HG02852 (cell line): ENCODE measurements at regions not wholly inside any gene's neighbourhood (a gene's known extent, or its start where the extent isn't known, plus 50 kb on each side); places are given as distances from the start of the nearest gene placed in this dataset.
"Not testable (repeated sequence)": the region's sequence is repeated elsewhere in the genome, so short reads cannot be mapped to it uniquely, and the experiment has no call there.

Source experiments
- ATAC-seq: cut with Tn5 transposase; IDR thresholded peaks from one replicate; pipeline ENCODE4 v1.9.1; 2021; ENCODE audit warnings: mild to moderate bottlenecking, moderate library complexity; ENCODE audit not compliant: unreplicated experiment

DNA sequence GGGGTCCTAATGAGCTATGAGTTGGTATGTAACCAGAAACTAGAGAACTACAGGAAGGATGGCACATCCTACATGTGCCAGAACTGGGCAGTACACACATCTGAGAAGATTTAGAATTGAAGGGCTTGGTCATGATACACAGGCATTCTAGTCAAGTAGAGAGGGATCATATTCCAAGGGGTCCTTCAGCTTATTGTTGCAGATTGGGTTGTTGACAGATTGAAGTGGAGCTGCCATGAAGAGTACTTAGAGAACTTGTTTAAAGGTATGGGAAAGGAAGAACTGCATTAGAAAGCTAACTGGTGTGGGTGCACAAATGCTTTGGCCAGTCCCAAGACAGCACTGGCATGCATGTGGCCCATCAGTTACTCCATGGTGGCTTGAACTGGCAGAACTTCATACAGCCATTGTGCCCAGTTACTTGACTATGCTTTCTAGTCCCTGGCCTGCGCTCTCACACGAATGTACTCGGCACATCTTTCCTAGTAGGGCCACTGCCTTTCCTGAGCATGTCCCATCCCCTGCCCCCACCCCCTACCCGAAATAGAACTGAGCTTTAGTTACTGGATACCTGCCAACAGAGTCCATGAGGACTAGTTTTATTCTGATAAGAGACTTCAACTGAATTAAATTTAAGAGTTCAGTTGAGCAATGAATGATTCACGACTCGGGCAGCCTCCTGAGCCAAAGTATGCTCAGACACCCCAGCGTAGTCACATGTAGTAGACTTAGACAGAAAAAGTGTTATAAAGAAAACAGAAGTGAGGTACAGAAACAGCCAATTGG is 64.0 kb downstream of the CCNG2 start:
- ATAC-seq: no peak

DNA sequence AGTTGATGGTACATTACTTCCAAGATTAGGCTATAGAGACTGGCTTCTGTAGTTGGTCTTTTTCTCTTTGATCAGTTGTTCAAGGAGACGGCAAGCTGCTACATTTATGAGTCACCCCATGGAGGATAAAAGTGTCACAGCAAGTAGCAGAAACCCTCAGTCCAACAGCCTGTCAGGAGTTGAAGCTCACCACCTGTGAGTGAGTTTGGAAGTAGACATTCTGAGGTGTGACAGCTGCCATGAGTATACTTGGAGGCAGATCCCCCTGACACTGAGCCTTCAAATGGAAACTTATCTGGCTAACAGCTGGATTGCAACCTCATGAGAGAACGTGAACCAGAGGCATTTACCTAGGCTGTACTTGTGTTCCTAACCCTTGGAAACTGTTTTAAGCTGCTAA is 68.0 kb downstream of the CCNG2 start:
- ATAC-seq: no peak

DNA sequence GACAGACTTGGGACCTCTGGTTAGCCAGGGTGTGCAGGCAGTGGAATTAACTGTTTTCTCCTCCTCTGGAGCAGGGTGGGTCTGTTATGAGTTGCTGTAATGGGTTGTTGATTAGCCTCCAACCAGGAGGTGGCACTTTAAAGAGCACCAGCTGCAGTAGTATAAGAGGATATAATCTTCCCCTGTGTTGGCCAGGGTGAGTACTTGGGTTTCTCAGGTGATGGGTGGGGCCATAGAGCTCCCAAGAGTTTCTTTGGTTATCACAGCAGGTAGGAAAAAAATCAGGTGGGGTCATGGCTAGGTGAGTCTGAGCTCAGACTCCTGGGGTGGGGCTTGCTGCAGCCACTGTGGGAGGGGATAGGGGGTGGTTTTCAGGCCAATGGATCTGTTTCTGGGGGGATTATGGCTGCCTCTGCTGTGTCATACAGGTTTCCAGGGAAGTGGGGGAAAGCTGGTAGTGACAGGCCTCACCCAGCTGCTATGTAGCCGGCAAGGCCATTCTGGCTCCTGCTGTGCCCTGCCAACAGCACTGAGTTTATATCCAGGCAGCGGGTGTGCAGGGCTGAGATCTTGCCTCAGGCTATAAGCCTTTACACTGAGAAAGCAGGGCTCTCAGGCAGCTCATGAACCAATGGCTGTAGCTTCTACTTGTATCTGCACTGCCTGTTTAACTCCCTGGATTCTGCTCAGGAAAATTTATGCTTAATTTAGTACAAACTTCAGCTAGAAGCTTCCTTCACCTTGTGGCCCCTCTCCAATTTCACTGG is 70.1 kb downstream of the CCNG2 start:
- ATAC-seq: no peak

DNA sequence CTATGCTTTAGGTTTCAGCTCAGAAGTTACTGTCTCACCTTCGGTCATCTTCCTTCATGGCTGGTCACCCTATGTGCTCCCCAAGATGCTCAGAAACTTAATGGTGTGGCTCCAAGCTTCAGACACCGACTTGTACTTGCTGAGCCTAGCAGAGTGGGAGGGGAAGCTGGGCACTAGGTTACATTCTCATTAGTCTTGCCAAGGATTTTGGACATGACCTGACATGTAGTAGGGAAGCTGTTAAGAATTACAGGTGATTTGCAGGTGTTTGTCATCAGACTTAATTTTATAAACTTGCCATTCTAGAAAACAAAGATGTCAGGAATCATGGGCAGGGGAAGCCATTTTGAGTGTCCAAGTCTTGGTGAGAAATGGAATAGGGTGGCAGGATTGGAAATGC is 72.4 kb downstream of the CCNG2 start:
- ATAC-seq: no peak

DNA sequence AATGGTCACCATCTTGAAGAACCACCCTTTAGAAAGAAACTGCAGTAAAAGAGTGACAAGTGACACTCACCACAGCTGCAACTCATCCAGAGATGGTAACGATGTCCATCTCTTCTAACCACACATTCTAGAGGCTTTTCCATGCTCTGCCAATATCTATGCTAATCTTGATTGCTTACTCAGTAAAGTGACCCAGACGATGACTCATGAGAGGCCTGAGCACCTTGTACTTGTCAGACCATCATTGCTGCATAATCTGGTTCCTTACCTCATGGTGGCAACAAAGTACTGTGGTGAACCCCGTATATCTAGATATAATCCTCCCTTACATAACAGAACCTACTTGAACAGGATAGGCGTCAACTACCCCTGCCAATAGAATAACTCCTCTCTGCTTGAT is 75.6 kb downstream of the CCNG2 start:
- ATAC-seq: no peak

DNA sequence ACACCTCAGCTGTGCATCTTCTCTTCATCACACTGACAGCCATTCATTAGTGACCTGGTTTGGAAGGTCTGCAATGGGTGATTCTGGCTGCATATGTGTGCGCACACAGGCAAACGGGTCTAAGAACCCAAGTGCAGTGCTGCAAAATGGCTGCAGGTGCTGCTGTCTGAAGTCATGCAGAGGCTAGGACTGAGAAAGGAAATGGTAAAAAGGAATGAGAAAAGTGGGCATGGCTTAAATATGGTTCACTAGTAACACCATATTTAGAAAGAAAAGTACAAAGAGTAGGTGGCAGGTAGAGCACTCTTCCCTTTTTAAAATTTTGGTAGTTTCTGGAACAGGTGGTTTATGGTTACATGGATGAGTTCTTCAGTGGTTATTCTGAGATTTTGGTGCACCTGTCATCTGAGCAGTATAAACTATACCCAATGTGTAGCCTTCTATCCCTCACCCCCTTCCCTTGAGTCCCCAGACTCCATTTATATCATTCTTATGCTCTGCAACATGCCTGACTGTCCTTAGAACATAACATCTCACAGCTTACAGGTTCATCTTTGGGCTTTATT is 78.4 kb downstream of the CCNG2 start:
- ATAC-seq: peak; percentile 80

DNA sequence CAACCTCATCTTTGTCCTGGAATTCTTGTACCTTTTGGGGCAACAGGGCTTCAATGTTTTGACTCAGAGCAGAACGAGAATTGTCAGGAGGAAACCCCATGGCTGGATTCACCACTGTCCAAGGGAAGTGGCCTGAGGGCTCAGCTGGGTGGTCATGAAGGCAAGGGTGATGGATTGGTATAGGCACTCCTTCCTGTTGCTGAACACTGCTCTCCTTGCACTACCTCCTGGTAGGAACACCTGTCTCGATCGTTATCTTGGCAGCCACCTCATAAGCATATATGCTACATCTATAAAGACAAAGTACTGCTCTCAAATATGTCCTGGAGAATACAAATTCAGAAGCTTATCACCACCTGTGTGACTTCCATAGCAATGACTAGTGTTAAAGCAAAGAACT is 79.8 kb downstream of the CCNG2 start:
- no peak for ATAC-seq

DNA sequence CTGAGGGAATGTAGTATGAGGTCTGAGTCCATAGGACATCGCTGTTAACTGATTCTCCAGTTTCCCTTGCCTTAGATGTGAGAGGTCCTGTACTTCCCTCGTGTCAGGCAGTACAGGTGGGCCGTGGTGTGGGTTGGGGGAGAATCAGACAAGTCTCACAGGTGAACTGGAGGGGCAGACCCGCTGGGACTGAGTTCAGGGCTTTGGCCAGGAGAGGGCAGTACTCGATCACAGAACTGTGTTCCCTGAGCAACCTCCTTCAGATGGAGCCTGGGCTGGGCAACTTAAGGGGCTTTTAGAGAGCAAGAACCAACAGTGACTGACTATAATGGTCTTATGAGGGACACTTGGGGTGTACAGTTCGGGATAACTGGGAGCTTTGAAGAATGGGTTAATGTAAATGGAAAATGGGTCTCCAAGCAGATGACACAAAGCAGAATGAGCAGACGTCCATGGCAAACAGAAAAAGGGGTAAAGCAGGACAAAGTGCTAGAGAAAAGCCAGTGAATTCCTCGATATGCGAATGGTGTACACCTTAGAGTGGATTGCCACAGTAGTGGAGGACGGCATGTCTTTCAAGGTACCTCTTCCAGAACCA is 83.6 kb downstream of the CCNG2 start:
- peak; percentile 89 for ATAC-seq

DNA sequence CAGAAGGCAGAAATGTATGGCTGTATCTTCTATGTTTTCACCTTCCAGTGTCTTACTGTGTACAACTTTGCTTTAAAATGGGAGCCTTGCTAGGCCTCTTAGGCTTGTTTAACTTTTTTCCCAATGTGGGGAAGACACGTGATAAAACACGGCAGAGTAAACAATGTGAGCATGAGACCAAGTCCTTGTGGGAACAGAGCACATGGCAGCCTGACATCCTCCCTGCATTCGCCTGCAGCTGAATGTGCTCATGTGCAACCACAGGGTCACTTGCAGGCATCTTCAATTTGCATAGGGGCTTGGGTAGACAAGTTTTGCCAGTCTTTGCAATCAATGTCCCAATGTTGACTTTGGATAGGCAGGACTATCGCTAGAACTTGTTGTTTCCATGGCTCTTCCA is 91.8 kb downstream of the CCNG2 start:
- no peak for ATAC-seq

DNA sequence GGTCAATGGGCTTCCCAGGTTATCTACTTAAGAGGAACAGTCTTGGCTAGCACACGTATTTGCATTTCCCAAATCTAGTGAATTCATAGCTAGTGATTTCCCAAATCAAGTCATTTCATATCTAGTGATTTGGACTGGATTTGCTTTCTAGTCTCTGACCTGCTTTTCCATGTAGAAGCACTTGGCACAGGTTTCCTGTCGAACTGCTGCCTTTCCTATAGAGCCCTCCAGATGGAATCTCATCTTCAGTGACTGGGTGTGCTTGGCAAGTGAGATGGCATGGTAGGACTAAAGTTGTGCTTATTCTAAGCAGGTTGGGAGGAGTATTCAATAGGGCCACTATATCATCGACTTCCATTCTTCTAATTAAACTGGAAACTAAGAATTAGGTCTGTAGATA is 94.7 kb downstream of the CCNG2 start:
- no peak for ATAC-seq

DNA sequence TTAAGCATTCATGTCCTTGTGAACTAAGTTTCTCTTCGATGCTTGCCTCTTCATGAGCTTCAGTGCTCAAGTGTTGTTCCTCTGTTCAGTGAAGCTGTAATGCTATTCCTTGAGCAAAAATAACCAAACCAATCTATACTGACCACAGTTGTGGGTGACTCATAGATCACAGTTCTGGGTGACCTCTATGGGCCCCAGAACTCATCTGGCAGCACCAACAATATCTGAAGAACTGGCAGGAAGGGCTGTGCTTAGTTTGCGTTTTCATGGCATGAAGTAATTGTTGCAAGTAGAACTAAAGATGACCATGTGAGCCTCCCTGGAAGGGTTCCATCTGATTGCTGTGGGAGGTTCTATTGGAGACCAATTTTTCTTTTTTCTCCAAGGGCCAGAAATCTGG is 106.2 kb downstream of the CCNG2 start:
- no peak for ATAC-seq

DNA sequence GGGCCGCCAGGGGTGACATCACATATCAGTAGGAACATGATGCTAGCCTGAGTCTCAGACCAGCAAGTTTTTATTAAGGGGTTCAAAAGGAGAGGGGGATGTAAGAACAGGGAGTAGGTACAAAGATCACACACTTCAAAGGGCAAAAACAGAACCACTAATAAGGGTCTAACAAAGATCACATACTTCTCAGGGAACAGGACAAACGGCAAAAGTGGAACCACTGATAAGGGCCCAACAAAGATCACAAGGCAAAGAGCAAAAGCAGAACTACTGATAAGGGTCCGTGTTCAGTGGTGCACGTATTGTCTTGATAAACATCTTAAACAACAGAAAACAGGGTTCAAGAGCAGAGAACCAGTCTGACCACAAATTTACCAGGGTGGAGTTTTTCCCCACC is 107.0 kb downstream of the CCNG2 start:
- ATAC-seq: not testable (repeated sequence)

DNA sequence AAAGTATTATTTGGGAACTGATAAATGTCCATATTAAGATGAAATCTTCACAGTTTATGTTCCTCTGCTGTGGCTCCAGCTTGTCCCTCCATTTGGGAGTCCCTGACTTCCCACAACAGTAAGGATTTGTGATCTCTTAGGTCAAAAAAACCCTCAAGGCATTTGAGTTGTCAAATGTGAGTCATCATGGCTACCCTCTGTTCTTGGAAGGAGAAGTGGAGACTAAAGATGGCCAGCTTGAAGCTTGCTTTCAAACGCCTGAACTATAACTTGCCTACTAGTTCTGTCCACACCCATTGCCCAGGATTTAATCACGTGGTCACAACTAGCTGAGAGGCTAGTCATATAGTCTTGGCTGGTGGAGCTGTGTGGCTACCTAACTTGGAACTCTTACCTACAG is 107.8 kb downstream of the CCNG2 start:
- ATAC-seq: no peak

DNA sequence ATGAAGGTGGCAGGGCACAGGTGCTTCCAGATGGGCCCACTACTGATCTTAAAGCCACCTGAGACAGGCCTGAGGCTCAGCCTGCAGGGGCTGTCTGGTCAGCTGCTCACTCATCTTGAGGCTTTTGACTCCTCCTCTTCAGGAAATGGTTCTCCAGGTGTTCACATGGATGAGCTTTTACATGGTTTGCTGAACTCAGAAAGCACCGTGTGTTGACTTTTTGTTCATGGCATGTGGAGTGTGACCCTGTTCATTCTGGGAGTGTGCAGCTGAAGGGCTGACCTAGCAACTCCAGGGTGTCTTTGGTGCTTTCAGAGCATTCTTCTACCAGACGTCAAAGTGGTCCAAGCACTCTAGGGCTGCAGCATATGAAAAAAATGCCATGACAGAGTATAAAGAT is 111.1 kb downstream of the CCNG2 start:
- no peak for ATAC-seq

DNA sequence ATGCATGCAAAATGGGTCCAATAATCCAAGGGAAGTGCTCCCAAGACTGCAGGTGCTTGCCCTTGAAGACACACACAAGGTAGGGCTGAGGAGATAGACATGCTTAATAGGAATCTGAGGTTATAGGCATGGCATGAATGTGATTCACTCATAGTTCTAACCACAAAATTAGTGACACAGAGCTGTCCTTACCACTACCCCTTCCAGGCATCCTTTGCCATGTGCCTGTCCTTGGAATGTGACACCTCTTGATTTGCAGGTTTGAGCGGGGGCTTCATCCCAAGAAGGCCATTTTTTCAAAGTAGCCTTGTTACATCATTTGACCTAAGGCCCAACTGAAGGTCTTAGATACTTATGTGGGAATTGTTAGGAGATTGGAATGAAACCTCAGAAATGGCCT is 112.5 kb downstream of the CCNG2 start:
- ATAC-seq: no peak

DNA sequence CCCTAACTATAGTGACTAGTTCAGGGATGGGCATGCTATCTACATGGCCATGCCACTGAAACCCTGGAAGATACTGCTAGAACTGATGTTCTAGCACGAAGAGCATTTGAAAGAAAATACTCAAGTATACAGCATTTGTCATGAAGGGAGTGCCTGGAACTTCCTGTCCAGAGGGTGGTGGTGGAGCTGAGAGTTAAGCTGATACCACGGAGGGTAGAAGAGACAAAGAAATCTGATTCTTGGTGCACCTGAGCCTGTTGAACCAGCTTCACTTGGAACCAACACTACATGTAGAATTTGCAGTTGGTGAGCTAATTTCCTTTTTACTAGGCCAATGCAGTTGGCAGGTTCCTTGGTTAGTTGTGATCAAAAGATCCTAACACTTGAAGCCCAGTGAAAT is 116.4 kb downstream of the CCNG2 start:
- no peak for ATAC-seq

DNA sequence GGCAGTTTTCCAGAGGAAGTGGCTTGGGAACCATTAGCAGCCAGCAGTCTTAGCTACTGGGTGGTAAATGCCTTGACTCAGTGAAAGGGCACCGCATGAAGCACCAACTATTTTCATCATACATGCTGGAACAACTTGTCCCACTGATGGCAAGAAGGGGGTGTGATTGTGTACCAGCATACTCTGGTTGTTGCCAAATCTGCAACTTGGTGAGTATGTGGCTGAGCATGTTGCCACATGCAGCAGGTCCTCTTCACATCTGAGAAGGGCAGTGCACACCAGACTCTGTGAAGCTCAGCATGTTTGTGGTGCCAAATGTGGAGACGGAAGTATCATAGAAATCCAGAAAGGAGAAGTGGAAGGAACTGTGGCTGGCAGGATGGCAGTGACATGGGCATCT is 122.1 kb downstream of the CCNG2 start:
- not testable (repeated sequence) for ATAC-seq

DNA sequence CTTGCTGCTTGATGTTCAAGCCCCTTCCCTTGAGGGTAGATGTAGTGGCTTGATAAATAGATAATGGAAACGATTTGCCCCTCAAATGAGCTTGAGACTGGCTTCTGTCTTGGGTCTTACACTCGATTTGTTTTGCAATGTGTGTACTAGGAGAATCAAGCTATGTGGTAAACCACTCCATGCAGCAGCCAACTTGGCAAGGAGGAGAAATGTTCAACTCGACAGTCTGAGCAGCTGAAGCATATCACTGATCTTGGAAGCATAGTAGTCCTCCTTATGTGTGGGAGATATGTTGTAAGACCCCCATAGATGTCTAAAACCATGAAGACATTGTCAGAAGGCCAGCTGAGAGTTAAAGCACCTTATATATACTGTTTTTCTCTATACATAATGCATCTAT is 125.3 kb downstream of the CCNG2 start:
- no peak for ATAC-seq

DNA sequence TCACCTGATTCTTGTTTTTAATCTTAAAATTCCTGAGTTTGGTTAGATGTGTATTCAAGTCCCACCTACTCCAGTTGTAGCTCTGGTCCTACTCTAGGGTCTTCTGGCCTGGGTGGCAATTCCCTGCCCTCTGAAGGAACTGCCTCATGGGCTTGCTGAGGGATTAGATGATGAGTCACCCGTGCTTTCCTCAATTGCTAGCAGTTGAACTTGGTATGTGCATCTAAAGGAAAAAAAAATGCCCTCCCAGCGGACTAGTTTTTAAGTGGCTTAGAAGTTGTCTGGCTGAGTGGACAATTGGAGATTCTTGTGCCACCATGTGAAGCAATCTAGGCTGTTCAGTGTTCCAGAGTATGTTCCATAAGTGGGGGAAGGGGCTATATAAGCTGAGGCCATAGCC is 127.0 kb downstream of the CCNG2 start:
- no peak for ATAC-seq

DNA sequence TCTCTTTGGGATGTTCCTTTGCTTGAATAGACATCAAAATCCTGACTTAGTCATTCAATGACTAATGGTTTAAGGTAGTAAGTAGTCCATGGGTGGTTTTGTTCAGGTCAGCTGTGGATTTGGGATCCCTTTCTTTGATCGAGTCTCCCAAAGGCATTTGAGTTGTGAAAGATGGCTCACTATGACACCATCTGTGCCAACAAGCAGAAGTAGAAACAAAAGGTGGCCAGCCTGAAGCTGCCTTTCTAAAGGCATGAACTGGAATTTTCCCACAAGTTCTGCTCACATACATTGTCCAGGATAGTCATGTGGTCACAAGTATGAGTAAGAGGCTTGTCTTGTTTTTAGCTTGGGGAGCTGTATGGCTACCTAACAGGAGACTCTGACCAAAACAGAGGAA is 129.9 kb downstream of the CCNG2 start:
- no peak for ATAC-seq

DNA sequence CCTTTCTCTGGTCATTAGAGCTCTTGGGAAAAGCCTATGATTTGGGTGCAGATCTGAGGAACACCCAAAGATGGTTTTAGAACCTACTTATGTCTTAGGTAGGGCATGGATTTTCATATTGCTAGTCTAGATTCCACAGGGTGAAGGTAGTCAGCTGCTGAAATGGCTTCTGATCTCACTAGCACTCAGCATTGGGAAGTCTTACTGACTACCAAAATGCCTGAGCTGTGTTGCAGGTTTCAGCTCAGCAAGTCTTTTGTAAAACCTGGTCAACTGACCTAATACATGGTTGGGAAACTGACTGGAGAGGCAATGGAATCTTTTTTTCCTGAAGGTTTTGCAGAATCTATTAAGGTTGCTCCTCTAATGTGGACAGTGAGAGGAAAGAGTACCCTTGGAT is 136.4 kb downstream of the CCNG2 start:
- ATAC-seq: no peak

DNA sequence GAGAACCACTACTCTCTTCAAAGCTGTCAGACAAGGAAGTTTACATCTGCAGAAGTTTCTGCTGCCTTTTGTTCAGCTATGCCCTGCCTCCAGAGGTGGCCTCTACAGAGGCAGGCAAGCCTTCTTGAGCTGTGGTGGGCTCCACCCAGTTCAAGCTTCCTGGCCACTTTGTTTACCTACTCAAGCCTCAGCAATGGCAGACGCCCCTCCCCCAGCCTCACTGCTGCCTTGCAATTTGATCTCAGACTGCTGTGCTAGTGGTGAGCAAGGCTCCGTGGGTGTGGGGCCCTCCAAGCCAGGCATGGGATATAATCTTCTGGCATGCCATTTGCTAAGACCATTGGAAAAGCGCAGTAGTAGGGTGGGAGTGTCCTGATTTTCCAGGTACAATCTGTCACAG is 144.0 kb downstream of the CCNG2 start:
- ATAC-seq: not testable (repeated sequence)
